Loucy (cell line): ENCODE measurements at regions not wholly inside any gene's neighbourhood (a gene's known extent, or its start where the extent isn't known, plus 50 kb on each side); places are given as distances from the start of the nearest gene placed in this dataset.

ENCODE experiments used
- H2AFZ ChIP-seq: fragments of 200-600 bp; sonication (generic); 2 replicates; pipeline ENCODE4 v1.6.0; 2016; ENCODE audit warnings: antibody characterized with exemption, mild to moderate bottlenecking, low read length, moderate library complexity
- H3F3A ChIP-seq: fragments of 200-600 bp; 2 replicates; pipeline ENCODE4 v1.6.0; 2016; ENCODE audit warnings: antibody characterized with exemption, low read depth, mild to moderate bottlenecking
- H3K27me3 ChIP-seq: fragments of 200-600 bp; sonication (generic); 2 replicates; pipeline ENCODE4 v1.6.1; 2014; ENCODE audit warnings: low read length, mild to moderate bottlenecking; ENCODE audit not compliant: insufficient read depth, poor library complexity, severe bottlenecking
- H3K36me3 ChIP-seq: fragments of 200-600 bp; sonication (generic); 2 replicates; pipeline ENCODE4 v1.6.1; 2016; ENCODE audit warnings: low read length; ENCODE audit not compliant: insufficient read depth
- H3K4me1 ChIP-seq: fragments of 200-600 bp; sonication (generic); 2 replicates; pipeline ENCODE4 v1.5.1; 2014; ENCODE audit warnings: low read length, mild to moderate bottlenecking; ENCODE audit not compliant: insufficient read depth, poor library complexity, severe bottlenecking
- H3K4me2 ChIP-seq: fragments of 200-600 bp; sonication (generic); 2 replicates; pipeline ENCODE4 v1.6.0; 2014; ENCODE audit warnings: antibody characterized with exemption, low read length, low read depth, mild to moderate bottlenecking; ENCODE audit not compliant: poor library complexity, severe bottlenecking
- H3K4me3 ChIP-seq: fragments of 200-600 bp; sonication (generic); 2 replicates; pipeline ENCODE4 v1.5.1; 2014; ENCODE audit warnings: low read length, mild to moderate bottlenecking, mixed read lengths; ENCODE audit not compliant: poor library complexity, severe bottlenecking
- H3K79me2 ChIP-seq: fragments of 200-600 bp; sonication (generic); 2 replicates; pipeline ENCODE4 v1.6.1; 2014; ENCODE audit warnings: low read length; ENCODE audit not compliant: insufficient read depth
- H3K9ac ChIP-seq: fragments of 200-600 bp; sonication (generic); 2 replicates; pipeline ENCODE4 v1.6.0; 2014; ENCODE audit warnings: mild to moderate bottlenecking, low read depth, low read length, moderate library complexity; ENCODE audit not compliant: poor library complexity, severe bottlenecking
- H3K9me2 ChIP-seq: fragments of 200-600 bp; sonication (generic); replicated peaks from 2 replicates; pipeline ENCODE4 v1.6.1; 2016; ENCODE audit warnings: low read depth, low read length, mixed read lengths
- H3K9me3 ChIP-seq: fragments of 200-600 bp; sonication (generic); 2 replicates; pipeline ENCODE4 v1.6.1; 2014; ENCODE audit warnings: mild to moderate bottlenecking, antibody characterized with exemption, low read length, low read depth; ENCODE audit not compliant: insufficient read depth
- H4K20me1 ChIP-seq: fragments of 200-600 bp; sonication (generic); 2 replicates; pipeline ENCODE4 v1.6.0; 2014; ENCODE audit warnings: antibody characterized with exemption, low read length, mild to moderate bottlenecking; ENCODE audit not compliant: insufficient read depth, poor library complexity, severe bottlenecking
- CTCF ChIP-seq: fragments of 200-600 bp; sonication (generic); conservative IDR thresholded peaks from 2 replicates; pipeline ENCODE4 v1.5.1; 2014; ENCODE audit warnings: mild to moderate bottlenecking, antibody characterized with exemption, low read length
- EZH2phosphoT487 ChIP-seq: fragments of 200-600 bp; IDR thresholded peaks from 2 replicates; pipeline ENCODE4 v1.6.1; 2018; ENCODE audit warnings: antibody characterized with exemption, mild to moderate bottlenecking, moderate library complexity, borderline replicate concordance

GRCh38 chr1:65504263-65504662 is 83.8 kb downstream of the LEPR start:
- Histone ChIP-seq H3K79me2 (no peaks in the 10 kb centered on the region), H3K36me3 (no peaks in the 10 kb centered on the region), H3K27me3 (no peaks in the 10 kb centered on the region), H3F3A (no peaks in the 10 kb centered on the region), H2AFZ (no peak overlapping the region), H3K9me3 (no peaks in the 10 kb centered on the region), H3K4me2 (no peak overlapping the region), H4K20me1 (no peaks in the 10 kb centered on the region), H3K9ac (no peak overlapping the region), H3K9me2 (no peaks in the 10 kb centered on the region), H3K4me1 (no peaks in the 10 kb centered on the region), H3K4me3 (no peak overlapping the region)
- no peak for TF ChIP-seq EZH2phosphoT487
- no peak for TF ChIP-seq CTCF

- no peaks in the 10 kb centered on the region for H3K79me2 ChIP-seq
- H3K4me3 ChIP-seq, result no peak overlapping the region
- no peaks in the 10 kb centered on the region for H3K27me3 ChIP-seq
- no peaks in the 10 kb centered on the region for H3K9me3 ChIP-seq
- no peak overlapping the region for H2AFZ ChIP-seq
- no peaks in the 10 kb centered on the region for H3K4me1 ChIP-seq
- H3K9ac ChIP-seq, result no peak overlapping the region
- no peaks in the 10 kb centered on the region for H3F3A ChIP-seq
- TF ChIP-seq EZH2phosphoT487 (no peak), CTCF (no peak)
- H4K20me1 ChIP-seq, result no peaks in the 10 kb centered on the region
- no peaks in the 10 kb centered on the region for H3K36me3 ChIP-seq
- H3K4me2 ChIP-seq, result no peak overlapping the region
- no peaks in the 10 kb centered on the region for H3K9me2 ChIP-seq
These were observed 85.3 kb downstream of the LEPR start for GRCh38 chr1:65505547-65506300.

GRCh38 chr1:65508051-65508450 is 87.6 kb downstream of the LEPR start:
- H3K79me2 ChIP-seq, result no peaks in the 10 kb centered on the region
- no peak overlapping the region for H3K4me3 ChIP-seq
- H2AFZ ChIP-seq, result no peak overlapping the region
- no peaks in the 10 kb centered on the region for H3F3A ChIP-seq
- H3K4me2 ChIP-seq, result no peak overlapping the region
- no peaks in the 10 kb centered on the region for H3K9me3 ChIP-seq
- no peaks in the 10 kb centered on the region for H3K9me2 ChIP-seq
- no peaks in the 10 kb centered on the region for H3K36me3 ChIP-seq
- no peaks in the 10 kb centered on the region for H3K4me1 ChIP-seq
- H3K27me3 ChIP-seq, result no peaks in the 10 kb centered on the region
- H3K9ac ChIP-seq, result no peak overlapping the region
- TF ChIP-seq EZH2phosphoT487, result no peak
- no peak for TF ChIP-seq CTCF
- H4K20me1 ChIP-seq, result no peaks in the 10 kb centered on the region
